Spleen (tissue), 7 donors: ENCODE measurements at regions not wholly inside any gene's neighbourhood (a gene's known extent, or its start where the extent isn't known, plus 50 kb on each side); places are given as distances from the start of the nearest gene placed in this dataset.

Experiments
- POLR2A ChIP-seq, 3 donors: fragments of 450-650 bp; IDR thresholded peaks; one replicate each; pipeline ENCODE4 v1.5.1; 2017; ENCODE audit warnings: antibody characterized with exemption in 3 of 3, mild to moderate bottlenecking in 1 of 3
- POLR2AphosphoS5 ChIP-seq, 3 donors: sonication (generic); formaldehyde crosslinking; IDR thresholded peaks; one replicate each; pipeline ENCODE4 v1.5.1; 2017; ENCODE audit warnings: antibody characterized with exemption in 3 of 3
- TF ChIP-seq, protein P1 (sequence below), 11 experiments: fragments of 200-600 bp in 7 of 11; fragments of 450-650 bp in 4 of 11; sonication (generic) in 4 of 11; IDR thresholded peaks in 8 of 11; conservative IDR thresholded peaks in 3 of 11; 1 replicate in 7 of 11; 2 replicates in 4 of 11; pipeline versions ENCODE4 v1.4.0 to v1.8.0; 2016 to 2021; ENCODE audit warnings: antibody characterized with exemption in 11 of 11, inconsistent platforms in 4 of 11, mild to moderate bottlenecking in 1 of 11
- donor health status: DM: no; HTN: no; CAD: no; lungs with moderate emphysema.
- donor health status: DM: no; HTN: no; CAD: no.
- donor health status: DM: no; HTN: no; CAD: no.

GRCh38 chr15:61769557-61769956 is 290.7 kb downstream of the VPS13C start:
- TF ChIP-seq, protein P1, sequence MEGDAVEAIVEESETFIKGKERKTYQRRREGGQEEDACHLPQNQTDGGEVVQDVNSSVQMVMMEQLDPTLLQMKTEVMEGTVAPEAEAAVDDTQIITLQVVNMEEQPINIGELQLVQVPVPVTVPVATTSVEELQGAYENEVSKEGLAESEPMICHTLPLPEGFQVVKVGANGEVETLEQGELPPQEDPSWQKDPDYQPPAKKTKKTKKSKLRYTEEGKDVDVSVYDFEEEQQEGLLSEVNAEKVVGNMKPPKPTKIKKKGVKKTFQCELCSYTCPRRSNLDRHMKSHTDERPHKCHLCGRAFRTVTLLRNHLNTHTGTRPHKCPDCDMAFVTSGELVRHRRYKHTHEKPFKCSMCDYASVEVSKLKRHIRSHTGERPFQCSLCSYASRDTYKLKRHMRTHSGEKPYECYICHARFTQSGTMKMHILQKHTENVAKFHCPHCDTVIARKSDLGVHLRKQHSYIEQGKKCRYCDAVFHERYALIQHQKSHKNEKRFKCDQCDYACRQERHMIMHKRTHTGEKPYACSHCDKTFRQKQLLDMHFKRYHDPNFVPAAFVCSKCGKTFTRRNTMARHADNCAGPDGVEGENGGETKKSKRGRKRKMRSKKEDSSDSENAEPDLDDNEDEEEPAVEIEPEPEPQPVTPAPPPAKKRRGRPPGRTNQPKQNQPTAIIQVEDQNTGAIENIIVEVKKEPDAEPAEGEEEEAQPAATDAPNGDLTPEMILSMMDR (IDR thresholded peaks at IDR 0.05 in 8 of 11, conservative IDR thresholded peaks at IDR 0.05 in 3 of 11): no peak
- no peak for TF ChIP-seq POLR2AphosphoS5 (IDR thresholded peaks at IDR 0.05)
- TF ChIP-seq POLR2A (IDR thresholded peaks at IDR 0.05): no peak
